HS-5 (cell line): ENCODE measurements at regions not wholly inside any gene's neighbourhood (a gene's known extent, or its start where the extent isn't known, plus 50 kb on each side); places are given as distances from the start of the nearest gene placed in this dataset.
"Not testable (repeated sequence)": the region's sequence is repeated elsewhere in the genome, so short reads cannot be mapped to it uniquely, and the experiment has no call there.

Experiments
- DNase-seq: peaks from one replicate; pipeline ENCODE4 v3.0.0-alpha.2; 2012; ENCODE audit warnings: low read depth

GRCh38 chr14:85319101-85319500 lies 210.8 kb upstream of the FLRT2 start:
- no peak for DNase-seq

DNA sequence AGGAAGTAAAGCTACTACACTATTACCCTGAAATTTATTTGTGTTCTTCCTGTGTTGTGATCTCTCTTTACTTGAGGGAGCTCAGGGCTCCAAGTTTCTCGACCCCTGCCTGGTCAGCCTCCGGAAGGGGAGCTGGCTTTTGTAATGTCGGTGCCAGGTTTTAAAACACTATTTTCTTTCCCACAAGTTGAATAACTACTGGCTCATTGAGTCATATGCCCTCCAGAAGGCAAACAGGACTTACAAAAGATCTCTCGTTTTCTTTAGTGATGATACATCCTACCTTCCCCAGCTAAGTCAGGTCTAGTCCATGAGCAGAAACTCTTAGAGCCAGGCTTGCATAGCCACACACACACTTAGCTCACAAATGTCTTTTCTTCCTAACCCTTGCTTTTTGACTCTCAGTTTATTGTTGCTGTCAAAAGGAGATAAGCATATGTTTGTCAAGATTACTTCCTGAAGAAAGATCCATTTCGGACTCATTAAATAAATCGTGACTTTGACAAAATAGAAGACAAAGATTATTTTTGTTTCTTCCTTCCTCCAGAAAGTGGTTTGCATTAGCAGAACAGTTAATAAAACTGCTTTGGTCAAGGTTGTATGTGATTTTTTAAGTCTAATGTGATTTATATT lies 209.8 kb upstream of the FLRT2 start:
- DNase-seq = no peak

- no peak for DNase-seq
These were observed 204.6 kb upstream of the FLRT2 start for GRCh38 chr14:85325134-85326017.

- no peak for DNase-seq
These were observed 197.5 kb upstream of the FLRT2 start for GRCh38 chr14:85332401-85332800.

DNA sequence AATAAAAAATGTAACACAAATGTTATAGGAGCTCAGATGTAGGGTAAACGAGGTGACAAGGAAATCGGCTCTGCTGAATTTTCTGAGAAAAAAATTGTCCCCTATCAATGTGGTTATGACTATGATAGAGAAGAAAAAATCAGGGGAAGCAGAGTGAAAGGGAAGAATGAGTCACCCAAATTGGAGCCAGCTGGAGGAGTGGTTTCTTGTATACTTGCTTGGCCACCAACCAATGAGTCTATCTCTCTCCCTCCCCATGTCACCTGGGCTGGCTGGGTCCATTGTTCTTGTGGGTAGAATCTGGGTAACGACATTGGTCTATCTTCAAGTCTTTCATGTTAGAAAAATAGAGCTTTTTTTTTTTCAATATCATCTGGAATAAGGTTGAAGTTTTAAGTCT lies 196.6 kb upstream of the FLRT2 start:
- no peak for DNase-seq

DNA sequence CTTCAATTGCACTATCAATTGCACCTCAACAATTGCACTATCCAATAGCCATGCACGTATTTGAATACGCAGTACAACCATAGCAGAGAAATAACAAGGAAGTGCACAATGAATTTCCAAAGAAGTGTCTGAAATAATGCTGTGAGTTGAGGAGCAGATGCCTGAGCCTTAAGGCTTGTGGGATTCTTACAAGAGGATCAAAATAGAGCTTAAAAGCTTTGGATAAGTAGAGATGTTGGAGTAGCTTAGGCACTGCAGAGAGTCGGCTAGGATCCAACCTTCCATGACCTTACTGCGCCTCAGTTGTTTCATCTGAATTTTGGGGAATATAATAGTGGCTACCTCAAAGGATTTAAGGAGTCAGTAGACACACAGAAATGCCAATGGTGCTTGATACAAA lies 196.1 kb upstream of the FLRT2 start:
- no peak for DNase-seq

- no peak for DNase-seq
These were observed 195.6 kb upstream of the FLRT2 start for GRCh38 chr14:85334316-85334715.

GRCh38 chr14:85336257-85336656 lies 193.7 kb upstream of the FLRT2 start:
- DNase-seq = no peak

DNA sequence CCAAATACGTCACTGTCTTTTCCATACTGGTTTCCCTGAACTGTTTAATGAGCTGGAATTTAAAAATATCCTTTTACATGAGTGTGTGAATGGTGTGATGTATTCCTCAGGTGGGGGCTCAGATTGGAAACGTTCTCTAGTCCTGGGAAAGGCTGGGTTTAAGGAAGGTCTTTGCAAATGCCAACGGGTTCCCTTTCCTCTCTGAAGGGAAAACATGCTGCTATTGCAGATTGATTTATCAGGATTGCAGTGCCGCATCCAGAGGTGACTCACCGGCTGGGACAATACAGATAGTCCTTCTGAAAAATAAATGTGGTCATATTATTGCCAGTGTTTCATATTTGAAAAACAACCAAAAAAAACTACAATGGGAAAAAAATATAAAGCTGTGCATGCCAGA lies 193.1 kb upstream of the FLRT2 start:
- DNase-seq = no peak

DNA sequence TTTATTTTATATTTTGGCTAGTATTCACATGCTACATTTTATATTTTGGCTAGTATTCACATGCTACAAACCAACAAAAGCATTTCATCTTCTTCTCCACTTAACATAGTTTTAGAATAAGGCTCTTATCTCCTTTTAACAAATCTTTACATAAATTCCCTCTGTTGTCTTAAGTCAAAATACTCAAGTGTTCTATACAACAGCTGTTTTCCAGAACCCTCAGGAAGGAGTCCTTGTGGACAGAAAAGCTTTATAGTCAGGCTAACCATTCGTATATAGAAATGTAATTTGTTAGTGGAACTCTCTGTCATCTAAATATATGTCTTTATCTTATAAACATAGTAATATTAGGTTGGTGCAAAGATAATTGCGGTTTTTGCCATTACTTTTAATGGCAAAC lies 191.0 kb upstream of the FLRT2 start:
- DNase-seq = no peak

GRCh38 chr14:85342858-85343607 lies 186.9 kb upstream of the FLRT2 start:
- no peak for DNase-seq

DNA sequence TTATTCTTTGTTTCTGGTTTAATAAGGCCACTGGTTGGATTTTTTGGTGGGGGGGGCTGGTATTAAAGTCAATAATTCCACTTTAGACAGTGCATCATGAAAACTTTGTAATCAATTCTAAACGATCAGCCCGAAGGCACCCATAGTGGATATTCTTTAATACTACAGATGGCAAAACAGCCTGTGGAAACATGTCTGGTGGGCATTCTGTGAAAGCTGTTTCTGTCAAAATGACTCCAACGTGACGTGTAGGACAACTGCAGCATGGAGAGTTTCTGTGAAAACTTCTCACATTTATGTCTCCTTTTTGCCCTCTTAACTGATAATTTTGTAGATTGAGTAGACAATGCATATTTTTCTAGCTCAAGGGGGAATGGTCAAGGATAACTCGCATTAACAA lies 185.8 kb upstream of the FLRT2 start:
- no peak for DNase-seq

GRCh38 chr14:85344847-85345570 lies 184.9 kb upstream of the FLRT2 start:
- no peak for DNase-seq

- no peak for DNase-seq
These were observed 179.3 kb upstream of the FLRT2 start for GRCh38 chr14:85350667-85351066.

- not testable (repeated sequence) for DNase-seq
These were observed 177.4 kb upstream of the FLRT2 start for GRCh38 chr14:85352588-85352987.

DNA sequence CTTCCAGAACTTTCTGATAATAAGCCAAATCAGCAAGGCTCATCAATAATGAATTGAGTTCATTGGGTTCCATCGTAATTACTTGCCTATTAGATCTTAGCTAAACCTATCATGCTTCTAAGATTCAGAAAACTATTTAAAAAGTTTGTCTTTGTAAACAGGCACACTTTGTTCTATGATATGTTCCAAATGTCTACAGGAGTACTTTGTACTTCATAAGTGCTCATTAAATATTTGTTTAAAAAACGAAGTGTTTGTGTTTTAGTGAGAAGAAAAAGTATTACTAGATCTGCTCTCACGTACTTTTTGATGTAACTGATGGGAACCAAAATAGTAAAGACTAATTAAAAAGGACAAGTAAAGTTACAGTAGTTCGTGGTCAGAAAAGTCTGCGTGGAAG lies 172.8 kb upstream of the FLRT2 start:
- DNase-seq = no peak

DNA sequence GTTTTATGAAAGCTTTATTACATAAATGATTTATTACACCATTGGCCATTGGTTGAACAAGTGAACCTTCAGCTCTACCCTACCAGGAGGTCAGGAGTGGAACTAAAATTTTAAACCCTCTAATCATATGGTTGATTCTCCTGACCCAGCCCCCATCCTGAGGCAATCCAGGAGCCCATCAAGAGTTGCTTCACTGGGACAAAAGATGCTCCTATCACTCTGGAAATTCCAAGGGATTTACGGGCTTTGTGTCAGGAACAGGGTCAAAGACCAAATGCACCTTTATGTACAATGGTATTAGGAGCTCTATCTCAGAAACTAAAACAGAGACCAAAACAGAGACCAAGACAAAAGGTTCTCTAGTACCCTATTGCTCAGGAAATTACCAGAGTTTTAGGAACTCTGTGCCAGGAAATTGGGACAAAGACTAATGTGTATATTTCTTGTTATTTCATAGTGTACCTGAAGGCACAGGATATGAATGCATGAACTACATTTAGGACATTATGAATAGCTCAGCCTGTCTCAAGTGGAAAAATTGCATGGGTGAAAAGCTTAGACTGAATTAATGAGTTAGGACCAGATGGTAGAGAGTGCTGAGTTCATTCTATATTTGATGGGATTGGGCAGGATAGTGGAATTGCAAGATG lies 171.7 kb upstream of the FLRT2 start:
- DNase-seq = no peak

- DNase-seq = no peak
These were observed 170.4 kb upstream of the FLRT2 start for GRCh38 chr14:85359505-85359904.

DNA sequence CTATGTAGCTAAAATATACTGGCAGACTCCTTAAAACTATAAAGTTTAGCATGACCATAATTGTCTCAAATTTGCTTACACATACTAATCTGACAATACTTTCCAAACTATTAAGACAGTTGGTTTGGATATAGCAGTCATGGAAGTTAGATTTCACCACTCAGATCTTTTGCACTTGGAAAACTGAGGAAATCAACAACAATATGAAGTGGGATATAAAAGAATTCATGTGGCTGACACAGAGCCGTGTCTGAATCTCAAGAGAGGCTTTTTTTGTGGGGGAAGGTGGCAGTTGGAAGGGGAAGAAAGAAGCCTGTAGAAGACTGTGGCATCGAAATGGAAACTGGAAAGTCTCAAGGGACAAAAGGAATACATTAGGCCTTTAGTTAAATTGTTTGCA lies 166.6 kb upstream of the FLRT2 start:
- no peak for DNase-seq

- no peak for DNase-seq
These were observed 163.7 kb upstream of the FLRT2 start for GRCh38 chr14:85366226-85366625.

DNA sequence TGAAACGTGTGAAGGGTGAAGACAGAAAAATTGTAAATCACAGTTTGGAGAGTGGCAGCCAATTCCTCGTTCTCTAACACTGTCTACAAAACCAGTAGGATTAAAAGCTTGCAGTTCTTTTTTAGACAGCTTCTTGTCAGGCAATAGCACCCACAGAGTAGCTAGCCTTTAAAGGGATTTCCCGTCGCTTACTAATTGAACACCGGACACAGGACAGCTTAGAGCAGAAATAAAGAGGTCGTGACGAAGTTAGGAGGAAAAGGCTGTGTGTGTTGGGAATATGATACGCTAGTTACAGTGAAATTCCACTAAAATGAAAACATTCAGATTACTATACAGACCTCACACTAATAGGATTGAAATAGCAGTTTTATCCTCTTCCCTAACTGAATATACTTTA lies 149.1 kb upstream of the FLRT2 start:
- no peak for DNase-seq

DNA sequence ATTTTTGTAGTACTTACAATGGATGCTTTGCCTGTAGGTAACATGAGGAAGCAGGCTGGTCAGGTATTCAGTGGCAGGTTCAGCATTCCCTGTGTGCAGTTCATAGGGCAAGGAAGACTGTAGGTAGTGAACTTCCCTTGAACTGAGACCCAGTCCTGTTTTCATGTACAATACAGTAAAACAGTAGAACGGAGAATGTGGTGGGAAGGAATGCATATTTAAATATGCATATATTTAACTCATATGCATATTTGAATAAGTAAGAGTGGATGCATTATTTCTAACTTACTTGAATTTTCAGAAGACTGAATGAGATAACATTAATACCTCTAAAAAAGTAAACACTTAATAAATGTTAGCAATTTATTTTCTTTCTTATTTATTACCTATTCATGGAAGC lies 147.6 kb upstream of the FLRT2 start:
- DNase-seq = no peak
